ENCODE measurements at regions not wholly inside any gene's neighbourhood (a gene's known extent, or its start where the extent isn't known, plus 50 kb on each side); places are given as distances from the start of the nearest gene placed in this dataset.
A peak's percentile ranks its signal among the peaks of the same experiment; 100 is the strongest.
"Not testable (repeated sequence)": the region's sequence is repeated elsewhere in the genome, so short reads cannot be mapped to it uniquely, and the experiment has no call there.

DNA sequence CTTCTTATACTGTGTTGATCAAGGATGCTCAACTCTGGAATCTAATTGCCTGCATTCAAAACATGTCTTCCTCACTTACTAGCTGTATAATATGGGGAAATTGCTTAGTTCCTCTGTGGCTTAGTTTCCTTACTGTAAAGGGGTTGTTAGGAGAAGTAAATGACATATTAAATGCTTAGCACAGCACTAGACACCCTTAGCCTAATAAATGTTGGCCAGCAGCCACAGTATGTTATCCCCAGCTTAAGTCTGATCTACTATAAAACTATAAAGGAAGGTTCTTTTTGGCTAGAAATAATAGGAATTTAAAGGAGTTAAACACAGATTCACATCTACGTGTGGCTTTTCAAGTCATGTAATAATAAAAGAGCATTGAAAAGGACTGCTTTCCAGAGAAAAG, 232.4 kb downstream of the PCSK1 start:
- peak in 1 of 2 donors; percentile 38 for TF ChIP-seq EP300 (IDR thresholded peaks at IDR 0.05)
- no peak for TF ChIP-seq CTCF (IDR thresholded peaks at IDR 0.05)
- no peak overlapping the region for H3K4me3 ChIP-seq

GRCh38 chr5:96199713-96200183, 233.3 kb downstream of the PCSK1 start:
- WGBS, 2 donors = 90 to 93% methylated on average over 4 of the region's 4 CpGs
- H3K36me3 ChIP-seq = no peaks in the 10 kb centered on the region
- no peak overlapping the region for H3K4me3 ChIP-seq
- TF ChIP-seq CTCF (IDR thresholded peaks at IDR 0.05) = no peak
- no peak for TF ChIP-seq POLR2A (IDR thresholded peaks at IDR 0.05)
- no peak for TF ChIP-seq EP300 (IDR thresholded peaks at IDR 0.05)
- no peaks in the 10 kb centered on the region for H3K9me3 ChIP-seq
- no peaks in the 10 kb centered on the region for H3K4me1 ChIP-seq
- H3K27ac ChIP-seq = no peak overlapping the region
- H3K27me3 ChIP-seq = no peaks in the 10 kb centered on the region
- DNase-seq (ENCODE audit: low spot score in 2 of 2) = no peak

More for the DNA sequence above, 232.4 kb downstream of the PCSK1 start:
- no peaks in the 10 kb centered on the region for H3K9me3 ChIP-seq
- no peaks in the 10 kb centered on the region for H3K36me3 ChIP-seq
- H3K4me1 ChIP-seq = no peaks in the 10 kb centered on the region
- WGBS, 2 donors = 11 to 21% methylated on average over 1 of the region's 1 CpG
- no peak for DNase-seq (ENCODE audit: low spot score in 2 of 2)
- no peak overlapping the region for H3K27ac ChIP-seq
- H3K27me3 ChIP-seq = no peaks in the 10 kb centered on the region

DNA sequence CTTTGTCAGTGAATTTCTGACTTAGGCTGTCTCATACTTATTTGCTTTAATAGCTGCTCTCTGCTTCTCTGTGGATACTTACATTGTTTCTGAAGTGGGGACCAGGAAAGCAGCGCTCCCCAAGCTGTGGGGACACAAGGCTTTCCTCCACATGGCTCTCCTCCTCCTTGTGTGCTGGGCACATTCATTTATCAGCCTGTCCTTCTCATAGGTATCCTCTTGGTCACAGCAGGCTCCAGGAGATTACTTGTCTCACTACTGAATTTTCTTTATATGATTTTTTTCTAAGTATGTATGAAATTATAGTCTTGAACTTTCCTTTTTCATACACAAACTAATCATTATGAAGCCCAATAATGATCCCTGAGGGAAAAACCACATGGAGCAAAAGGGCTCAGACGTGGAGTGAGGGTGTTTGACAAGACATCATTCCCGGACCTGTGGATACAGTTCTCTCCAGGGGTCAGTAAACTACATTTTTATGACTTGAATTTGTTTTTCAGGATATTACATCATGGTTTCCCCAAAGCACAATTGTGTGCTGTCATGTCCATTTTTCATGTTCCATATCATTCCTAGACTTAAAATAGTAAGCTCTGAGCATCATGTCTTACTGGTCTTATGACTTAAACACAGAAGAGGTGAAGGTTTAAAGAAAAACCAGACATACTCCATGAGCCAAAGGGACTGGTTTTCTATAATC, 234.5 kb downstream of the PCSK1 start:
- 50 to 53% methylated on average over 3 of the region's 3 CpGs for WGBS, 2 donors
- DNase-seq (ENCODE audit: low spot score in 2 of 2) = no peak
- TF ChIP-seq CTCF (IDR thresholded peaks at IDR 0.05) = no peak
- no peak overlapping the region for H3K4me3 ChIP-seq
- no peaks in the 10 kb centered on the region for H3K27me3 ChIP-seq
- H3K9me3 ChIP-seq = no peaks in the 10 kb centered on the region
- no peaks in the 10 kb centered on the region for H3K36me3 ChIP-seq
- no peak overlapping the region for H3K27ac ChIP-seq
- no peaks in the 10 kb centered on the region for H3K4me1 ChIP-seq

DNA sequence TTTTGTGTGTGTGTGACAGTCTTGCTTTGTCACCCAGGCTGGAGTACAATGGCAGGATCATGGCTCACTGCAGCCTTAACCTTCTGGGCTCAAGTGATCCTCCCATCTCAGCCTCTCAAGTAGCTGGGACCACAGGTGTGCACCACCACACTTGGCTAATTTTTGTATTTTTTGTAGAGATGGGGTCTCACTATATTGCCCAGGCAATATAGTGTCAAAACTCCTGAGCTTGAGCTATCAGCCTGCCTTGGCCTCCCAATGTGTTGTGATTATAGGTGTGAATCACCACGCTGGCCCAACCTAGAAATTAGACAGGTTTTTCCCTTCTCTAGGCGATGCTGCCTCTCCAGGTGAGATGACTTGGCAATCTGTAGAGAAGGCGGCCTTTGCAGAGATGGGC, 235.3 kb downstream of the PCSK1 start:
- not testable (repeated sequence) for DNase-seq (ENCODE audit: low spot score in 2 of 2); H3K27me3 ChIP-seq; H3K4me1 ChIP-seq; H3K9me3 ChIP-seq; H3K4me3 ChIP-seq; H3K36me3 ChIP-seq
- H3K27ac ChIP-seq = peak overlapping the region in 1 of 4 donors; percentile 52
- WGBS, 2 donors = 97 to 100% methylated on average over 3 of the region's 3 CpGs

GRCh38 chr5:96197347-96197746, 235.7 kb upstream of the ELL2 start:
- Histone ChIP-seq H3K27ac (peak overlapping the region in 2 of 4 donors; percentile 41 to 52), H3K36me3 (no peaks in the 10 kb centered on the region), H3K9me3 (no peaks in the 10 kb centered on the region), H3K27me3 (no peaks in the 10 kb centered on the region), H3K4me1 (no peaks in the 10 kb centered on the region), H3K4me3 (no peak overlapping the region)
- TF ChIP-seq POLR2A (IDR thresholded peaks at IDR 0.05) (no peak), CTCF (IDR thresholded peaks at IDR 0.05) (no peak), EP300 (IDR thresholded peaks at IDR 0.05) (no peak)
- no peak for DNase-seq (ENCODE audit: low spot score in 2 of 2)
- 78 to 84% methylated on average over 2 of the region's 2 CpGs for WGBS, 2 donors

- 48% methylated on average over 1 of the region's 1 CpG for WGBS, 2 donors
- Histone ChIP-seq H3K36me3 (no peaks in the 10 kb centered on the region), H3K4me1 (no peaks in the 10 kb centered on the region), H3K9me3 (no peaks in the 10 kb centered on the region), H3K27ac (peak overlapping the region in 2 of 4 donors; percentile 41 to 48), H3K27me3 (no peaks in the 10 kb centered on the region), H3K4me3 (no peak overlapping the region)
- TF ChIP-seq POLR2A (IDR thresholded peaks at IDR 0.05) = no peak
- no peak for TF ChIP-seq EP300 (IDR thresholded peaks at IDR 0.05)
- TF ChIP-seq CTCF (IDR thresholded peaks at IDR 0.05) = no peak
- no peak for DNase-seq (ENCODE audit: low spot score in 2 of 2)
Measured at GRCh38 chr5:96196890-96197289, 235.2 kb upstream of the ELL2 start.

Data from tibial nerve (tissue), 4 donors.